AG04450 (cell line): ENCODE measurements at regions not wholly inside any gene's neighbourhood (a gene's known extent, or its start where the extent isn't known, plus 50 kb on each side); places are given as distances from the start of the nearest gene placed in this dataset.

ENCODE experiments used
- CTCF ChIA-PET: fragments of 300-600, 350-600 bp; formaldehyde crosslinking; extraction: SDS; loops from one replicate; lab custom pipeline; 2022; ENCODE audit warnings: antibody characterized with exemption, inconsistent platforms; lab: Charles Lee
- POLR2A ChIA-PET: fragments of 350-600 bp; formaldehyde crosslinking; extraction: SDS; loops from one replicate; lab custom pipeline; 2021; ENCODE audit warnings: antibody characterized with exemption, inconsistent platforms; lab: Yijun Ruan, JAX
- DNase-seq: peaks from one replicate; pipeline ENCODE4 v3.0.0-alpha.2; 2011; ENCODE audit warnings: low read depth, low spot score
- H3K27ac ChIP-seq: one replicate; pipeline ENCODE4 v1.5.1; 2012; ENCODE audit warnings: low read depth, low read length, control low read depth
- H3K27me3 ChIP-seq: one replicate; pipeline ENCODE4 v1.6.0; 2012; ENCODE audit warnings: low read length; ENCODE audit not compliant: control insufficient read depth, insufficient read depth
- H3K4me3 ChIP-seq: 2 replicates; pipeline ENCODE4 v1.5.1; 2011; ENCODE audit warnings: mild to moderate bottlenecking, low read depth, low read length, control low read depth
- H3K9me3 ChIP-seq: 2 replicates; pipeline ENCODE4 v1.5.1; 2012; ENCODE audit warnings: low read length; ENCODE audit not compliant: control insufficient read depth, insufficient read depth
- CTCF ChIP-seq: IDR thresholded peaks from 2 replicates; pipeline ENCODE4 v1.5.1; 2011; ENCODE audit warnings: low read depth, low read length, control low read depth, inconsistent platforms

GRCh38 chr1:29441916-29442668, 205.8 kb downstream of the PTPRU start:
- POLR2A ChIA-PET = no interaction called here
- H3K9me3 ChIP-seq = no peaks in the 10 kb centered on the region
- no peak for DNase-seq
- no peak overlapping the region for H3K4me3 ChIP-seq
- no peak overlapping the region for H3K27ac ChIP-seq
- TF ChIP-seq CTCF = no peak
- CTCF ChIA-PET = interaction anchor here (0.7 kb wide), 1 partner anchor 717 kb away, joined by 9 read pairs; no protein-coding TSS in a partner anchor
- peaks cover 15% of the 10 kb centered on the region for H3K27me3 ChIP-seq

- Histone ChIP-seq H3K9me3 (no peaks in the 10 kb centered on the region), H3K27ac (no peak overlapping the region), H3K27me3 (peaks cover 14% of the 10 kb centered on the region), H3K4me3 (no peak overlapping the region)
- no peak for DNase-seq
- ChIA-PET POLR2A (no interaction called here), CTCF (no interaction called here)
- TF ChIP-seq CTCF = no peak
These were observed 203.3 kb downstream of the PTPRU start for GRCh38 chr1:29439615-29440014.

GRCh38 chr1:29438991-29439390, 202.7 kb downstream of the PTPRU start:
- Histone ChIP-seq H3K4me3 (no peak overlapping the region), H3K9me3 (no peaks in the 10 kb centered on the region), H3K27ac (no peak overlapping the region), H3K27me3 (peaks cover 10% of the 10 kb centered on the region)
- TF ChIP-seq CTCF = no peak
- ChIA-PET POLR2A (no interaction called here), CTCF (no interaction called here)
- DNase-seq = no peak

- Histone ChIP-seq H3K27me3 (peaks cover 10% of the 10 kb centered on the region), H3K4me3 (no peak overlapping the region), H3K9me3 (no peaks in the 10 kb centered on the region), H3K27ac (no peak overlapping the region)
- ChIA-PET POLR2A (no interaction called here), CTCF (no interaction called here)
- TF ChIP-seq CTCF = no peak
- no peak for DNase-seq
These were observed 201.6 kb downstream of the PTPRU start for GRCh38 chr1:29437946-29438345.

GRCh38 chr1:29436181-29436785, 200.0 kb downstream of the PTPRU start:
- H3K27ac ChIP-seq = no peak overlapping the region
- ChIA-PET POLR2A (no interaction called here), CTCF (no interaction called here)
- H3K9me3 ChIP-seq = no peaks in the 10 kb centered on the region
- H3K4me3 ChIP-seq = no peak overlapping the region
- peaks cover 10% of the 10 kb centered on the region for H3K27me3 ChIP-seq
- TF ChIP-seq CTCF = no peak
- DNase-seq = no peak
